Fibroblast of skin of left biceps (primary cell): ENCODE measurements at regions not wholly inside any gene's neighbourhood (a gene's known extent, or its start where the extent isn't known, plus 50 kb on each side); places are given as distances from the start of the nearest gene placed in this dataset.

Source experiments
- DNase-seq, 2 experiments: peaks; one replicate each; pipeline ENCODE4 v3.0.0-alpha.2; 2013; ENCODE audit warnings: low read depth in 2 of 2

DNA sequence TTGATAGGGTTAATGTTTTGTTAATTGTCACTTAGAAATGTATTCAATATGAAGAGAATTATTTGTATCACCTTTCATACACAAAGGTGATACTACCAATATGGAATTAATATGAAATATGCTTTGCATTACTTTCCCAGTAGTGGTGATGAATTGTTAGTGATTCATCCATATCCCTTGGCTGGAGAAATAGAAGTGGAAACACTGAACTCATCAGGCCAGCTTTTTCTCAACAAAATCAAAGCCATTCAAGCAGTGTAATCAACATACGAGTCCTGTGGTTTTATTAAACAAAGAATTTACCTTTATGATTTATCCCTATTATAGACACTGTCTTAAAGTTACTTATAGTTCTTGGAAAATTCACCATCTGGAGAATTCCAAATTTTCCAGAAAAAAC is 264.0 kb upstream of the MEF2C start:
- no peak for DNase-seq

DNA sequence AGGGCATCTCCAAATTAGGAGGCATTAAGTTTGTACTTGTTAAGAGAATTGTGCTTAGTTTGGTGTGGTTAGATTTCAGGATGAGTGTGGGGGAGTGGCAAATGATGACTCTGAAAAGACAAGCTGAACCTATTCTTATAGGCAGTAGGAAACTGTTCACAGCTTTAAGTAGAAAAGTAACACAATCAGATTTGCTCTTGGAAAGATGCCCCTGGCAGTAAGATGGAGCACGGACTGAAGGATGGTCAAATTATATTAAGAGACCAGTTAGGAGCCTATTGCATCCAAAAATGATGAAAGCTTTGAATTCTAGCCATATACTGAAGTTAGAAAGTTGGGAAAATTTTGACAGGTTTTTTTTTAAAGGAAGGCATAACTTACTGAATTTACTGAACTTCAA is 254.2 kb upstream of the MEF2C start:
- DNase-seq: no peak

DNA sequence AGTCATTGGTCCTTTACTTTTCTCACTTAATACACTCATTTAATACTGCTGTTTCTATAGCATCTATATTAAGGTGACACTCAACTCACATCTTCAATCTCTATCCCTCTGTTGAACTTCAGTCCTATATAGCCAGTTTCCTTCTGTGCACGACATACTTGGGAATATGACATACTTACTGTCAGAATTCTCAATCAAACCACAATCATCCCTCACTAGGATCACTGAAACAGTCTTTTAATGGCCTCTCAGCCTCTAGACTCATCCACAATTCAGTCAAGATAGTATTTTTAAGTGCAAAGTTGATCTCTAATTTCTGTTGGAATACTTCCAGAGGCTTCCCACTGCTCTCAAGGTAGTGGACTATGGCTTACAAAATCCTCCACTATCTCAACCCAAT is 251.0 kb upstream of the MEF2C start:
- no peak for DNase-seq

DNA sequence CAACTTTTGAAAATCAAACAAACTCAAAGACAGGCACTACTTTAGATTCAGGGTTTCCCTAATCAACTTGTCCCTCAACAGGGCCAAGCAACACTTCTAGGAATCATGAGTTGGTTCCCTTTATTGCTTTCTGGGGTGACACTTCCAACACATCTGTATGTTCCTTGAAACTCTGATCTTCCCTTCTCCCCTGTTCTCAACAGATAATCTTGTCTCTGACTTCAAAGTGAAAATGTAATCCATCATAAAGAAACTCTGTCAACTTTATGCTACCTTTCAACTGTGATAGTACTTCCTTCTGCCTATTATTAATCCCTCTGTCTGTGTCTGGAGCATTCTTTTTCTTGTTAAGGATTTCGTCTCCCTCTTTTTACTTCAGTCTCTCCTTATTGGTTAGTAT is 250.1 kb upstream of the MEF2C start:
- DNase-seq: no peak

DNA sequence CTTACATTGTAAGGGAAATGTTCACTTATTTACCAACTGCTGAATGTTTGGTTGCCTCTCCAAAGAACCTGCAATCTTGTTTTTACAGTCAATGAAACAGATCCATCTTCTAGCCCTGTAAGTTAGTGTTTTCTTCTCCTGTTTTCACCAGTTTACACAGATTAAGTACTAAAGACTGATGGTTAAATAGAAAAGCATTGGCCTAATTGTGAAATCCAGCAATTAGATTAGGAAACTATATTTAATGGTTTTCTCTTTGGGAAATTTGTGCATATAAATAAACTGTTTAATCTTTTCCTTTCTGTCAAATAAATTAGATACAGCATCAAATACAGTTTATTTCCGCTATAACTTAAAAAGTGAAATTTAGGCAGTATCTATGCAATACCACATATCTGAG is 247.9 kb upstream of the MEF2C start:
- no peak for DNase-seq

DNA sequence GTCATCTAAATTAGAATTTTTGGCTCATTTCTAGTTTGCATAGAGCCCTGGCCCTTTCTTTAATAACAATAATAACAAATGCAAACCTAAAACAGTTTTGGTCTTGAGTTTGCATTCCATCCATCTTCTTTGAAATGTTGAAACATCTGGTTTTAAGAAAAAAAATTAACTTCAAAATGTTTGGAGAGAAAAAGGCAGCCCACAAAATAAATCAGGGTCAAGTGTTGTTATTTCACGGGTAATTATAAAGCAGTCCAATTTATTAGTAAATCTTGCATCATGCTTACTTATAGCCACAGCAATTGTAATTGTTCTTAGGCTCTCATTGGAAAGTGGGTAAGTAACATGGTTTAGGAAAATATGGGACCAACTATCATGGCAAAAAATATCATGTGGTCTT is 247.0 kb upstream of the MEF2C start:
- no peak for DNase-seq

DNA sequence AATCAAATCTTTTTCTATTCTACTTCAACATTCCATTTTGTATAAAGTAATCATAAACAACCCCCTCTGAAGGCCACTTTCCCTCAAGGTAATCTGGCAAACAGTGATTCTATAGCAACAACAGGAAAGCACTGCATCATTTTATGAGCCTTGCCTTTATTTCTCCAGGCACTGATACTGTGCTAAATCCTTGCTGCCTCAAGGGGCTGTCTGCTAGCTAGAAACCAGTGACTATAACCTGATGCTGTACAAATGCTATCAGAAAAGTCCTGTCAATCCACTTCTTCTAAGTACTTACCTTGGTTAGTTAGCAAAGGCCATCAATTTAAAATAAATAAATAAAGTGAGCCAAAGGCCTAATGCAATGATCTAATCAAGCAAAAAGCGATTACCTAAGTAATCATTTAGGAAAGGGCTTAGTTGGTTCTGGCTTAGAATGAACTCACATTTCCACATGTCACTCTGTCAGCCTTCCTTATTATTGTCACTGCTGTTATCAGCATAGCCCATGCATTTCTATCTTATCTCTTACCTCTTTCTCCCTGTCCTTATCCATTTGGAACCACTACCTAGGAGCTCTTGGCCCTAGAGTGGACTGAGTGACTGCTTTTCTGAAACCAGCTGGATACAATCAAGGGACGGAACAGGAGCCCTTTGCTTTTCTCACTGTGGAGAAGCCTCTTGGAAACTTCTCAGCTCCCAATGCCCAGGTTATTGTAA is 246.1 kb upstream of the MEF2C start:
- no peak for DNase-seq

DNA sequence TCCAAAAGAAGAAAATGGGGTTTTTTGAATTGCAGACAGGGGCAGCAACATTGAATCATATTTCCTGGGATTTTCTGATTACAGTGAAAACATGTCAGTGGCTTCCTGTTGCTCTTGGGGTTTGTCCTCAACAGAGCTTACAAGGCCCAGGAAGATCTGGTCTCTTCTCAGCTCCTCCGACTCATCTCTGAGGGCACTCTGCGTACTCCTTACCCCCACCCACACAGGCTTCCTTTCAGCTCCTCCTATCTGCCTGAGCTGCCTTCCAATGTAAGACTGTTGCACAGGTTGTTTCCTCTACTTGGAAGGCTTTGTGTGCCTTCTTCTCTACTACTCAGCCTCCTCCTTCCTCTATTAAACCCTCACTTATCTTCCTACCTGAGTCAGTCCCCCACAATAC is 245.1 kb upstream of the MEF2C start:
- no peak for DNase-seq

DNA sequence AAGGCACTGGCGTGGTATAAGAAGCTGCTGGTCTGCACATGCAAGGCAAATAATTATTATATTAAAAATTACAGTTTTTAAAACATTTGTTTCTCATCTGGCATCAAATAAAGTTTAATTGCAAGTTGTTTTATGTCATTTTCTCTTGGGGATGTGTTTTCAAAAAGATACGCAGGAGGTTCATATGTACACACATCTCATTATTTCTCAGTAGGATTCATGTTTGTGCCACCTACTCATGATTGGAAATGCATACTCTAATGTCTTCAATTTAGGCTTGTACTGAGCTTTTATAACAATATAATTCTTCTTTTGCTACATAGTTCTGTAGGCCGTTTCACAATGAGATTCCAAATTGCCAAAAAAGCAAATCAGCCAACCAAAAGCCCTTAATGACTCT is 244.2 kb upstream of the MEF2C start:
- DNase-seq: no peak

DNA sequence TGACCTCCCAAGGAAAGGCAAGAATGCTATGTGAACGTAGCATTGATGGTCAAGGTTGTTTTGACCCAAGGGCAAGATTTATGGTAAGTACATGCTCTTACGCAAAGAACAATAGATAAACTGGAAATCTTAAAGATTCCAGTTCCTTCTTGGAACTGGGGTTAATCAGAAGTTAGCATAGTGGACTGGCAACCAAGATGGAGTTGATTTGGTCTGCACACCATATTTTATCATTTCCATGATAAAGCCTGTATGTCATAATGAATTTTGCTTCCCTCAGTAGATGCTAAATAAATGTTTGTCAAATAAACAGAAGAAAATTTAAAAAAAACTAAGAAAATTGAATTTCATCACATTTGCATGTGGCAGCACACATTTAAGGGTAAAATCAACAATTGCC is 242.4 kb upstream of the MEF2C start:
- DNase-seq: no peak

DNA sequence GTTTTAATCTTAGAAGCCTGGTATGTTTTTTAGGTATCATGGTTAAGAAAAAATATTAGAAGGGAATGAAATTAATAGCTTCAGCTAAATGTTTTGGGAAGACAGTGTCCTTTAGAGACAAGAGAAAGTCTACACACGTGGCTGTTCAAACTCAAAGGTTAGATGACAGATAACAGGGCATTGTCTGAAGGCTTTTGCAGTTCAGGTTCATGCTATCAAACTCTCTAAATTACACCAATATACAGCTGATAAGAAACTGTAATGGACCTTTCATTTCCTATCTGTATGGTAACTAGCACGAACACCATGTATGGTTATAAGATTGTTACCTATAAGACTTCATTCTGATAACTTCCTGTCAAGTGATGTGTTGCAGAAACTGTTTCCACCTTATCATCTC is 240.6 kb upstream of the MEF2C start:
- no peak for DNase-seq

DNA sequence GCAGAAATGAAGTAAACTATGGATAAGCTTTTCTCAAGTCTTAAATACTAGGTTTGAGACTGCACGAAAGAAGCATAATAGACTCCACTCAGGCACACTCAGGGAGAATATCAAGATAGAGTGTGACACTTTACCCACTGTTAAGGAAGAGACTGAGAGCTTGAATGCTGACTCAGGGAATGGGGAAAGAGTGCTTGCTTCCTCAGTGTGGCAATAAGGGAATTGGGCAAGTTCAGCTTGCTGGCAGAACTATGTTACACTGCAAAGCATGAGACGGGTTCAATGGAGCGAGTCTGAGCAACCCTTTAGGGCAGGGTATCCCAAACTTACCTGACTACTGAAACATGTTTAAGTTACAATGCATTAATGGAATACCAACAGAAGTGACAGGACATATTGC is 237.7 kb upstream of the MEF2C start:
- DNase-seq: no peak

DNA sequence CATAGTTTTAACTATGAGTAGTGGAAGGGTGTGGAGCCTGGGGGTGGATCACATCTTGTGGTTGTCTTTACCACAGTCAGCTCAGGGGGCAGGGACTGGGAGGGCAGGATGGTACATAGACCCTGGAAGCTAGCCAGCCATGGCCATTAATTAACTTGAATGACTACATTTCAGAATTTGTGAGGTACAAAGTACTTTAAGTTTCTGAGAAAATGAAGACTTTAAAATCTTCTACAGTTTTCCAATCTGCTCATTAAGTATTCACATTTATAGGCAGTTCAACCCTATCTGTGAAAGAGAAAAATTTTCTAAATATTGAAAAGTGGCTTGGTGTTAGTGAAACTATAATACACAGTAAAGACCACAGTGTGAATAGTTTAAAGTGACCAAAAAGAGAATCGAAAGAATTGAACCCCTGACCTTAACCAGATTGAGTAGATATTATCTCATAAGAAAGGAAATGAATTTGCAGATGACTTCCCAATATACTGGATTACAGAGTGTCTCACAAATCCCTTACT is 234.2 kb upstream of the MEF2C start:
- DNase-seq: no peak

DNA sequence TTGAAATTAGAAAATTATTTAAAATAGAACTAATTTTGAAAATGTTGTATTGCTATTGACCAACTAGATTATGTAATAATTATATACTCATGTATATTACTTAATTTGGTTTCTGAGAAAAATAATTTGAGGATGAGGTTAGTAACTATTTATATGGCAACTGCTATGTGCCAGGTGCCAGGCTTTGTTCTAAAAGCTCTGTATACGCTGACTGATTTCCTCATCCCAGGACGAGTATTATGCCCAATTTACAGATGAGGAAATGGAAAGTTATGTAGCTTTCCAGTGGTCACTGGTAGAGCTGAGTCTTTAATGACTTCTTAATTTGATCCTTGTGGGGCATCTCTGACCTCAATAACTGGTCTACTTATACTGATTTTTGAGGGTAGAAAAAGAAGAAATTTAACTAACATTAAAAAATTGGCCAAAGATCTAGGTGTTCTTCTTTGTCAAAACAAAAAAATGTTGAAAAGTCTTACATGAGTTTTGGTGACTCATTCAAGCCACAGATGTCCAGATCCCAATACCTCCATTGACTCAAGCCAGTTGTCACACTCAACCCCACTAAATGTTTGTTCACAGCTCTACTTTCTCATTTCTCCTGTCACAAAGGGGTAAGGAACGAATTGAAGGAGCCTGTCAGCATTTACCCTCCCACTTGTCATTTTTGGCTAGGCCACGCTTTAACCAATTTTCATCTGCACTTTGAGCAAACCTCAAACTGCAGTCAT is 228.1 kb upstream of the MEF2C start:
- no peak for DNase-seq

DNA sequence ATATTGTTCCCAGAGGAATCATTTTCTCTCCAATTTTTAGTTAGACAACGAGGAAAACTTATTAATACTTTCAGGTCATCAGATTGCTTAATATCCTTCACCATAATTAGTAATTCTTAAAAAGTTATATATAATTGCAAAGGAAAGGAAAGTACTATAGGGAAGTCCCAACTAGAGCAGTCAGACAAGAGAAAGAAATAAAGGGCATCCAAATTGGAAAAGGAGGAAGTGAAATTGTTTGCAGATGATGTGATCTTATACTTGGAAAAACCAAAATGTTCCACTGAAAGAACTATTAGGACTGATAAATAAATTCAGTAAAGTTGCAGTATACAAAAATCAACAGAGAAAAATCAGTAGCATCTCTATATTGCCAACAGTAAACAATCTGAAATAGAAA is 223.5 kb upstream of the MEF2C start:
- DNase-seq: no peak

DNA sequence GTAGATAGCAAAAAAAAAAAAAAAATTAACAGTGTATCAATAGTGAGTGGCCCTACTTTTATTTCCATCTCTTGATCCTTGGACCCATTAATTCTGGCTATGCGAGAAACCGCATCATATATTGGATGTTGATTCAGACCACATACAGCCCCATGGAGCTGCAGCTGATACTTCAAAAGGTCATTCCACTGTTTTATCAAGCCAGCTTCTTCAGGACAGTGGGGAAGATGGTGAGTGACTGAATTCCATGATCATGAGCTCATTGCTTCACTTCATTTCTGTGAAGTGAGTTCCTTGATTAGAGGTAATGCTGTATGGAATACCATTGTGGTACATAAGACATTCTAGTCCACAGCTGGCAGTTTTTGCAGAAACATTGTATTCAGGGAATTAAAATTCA is 222.9 kb upstream of the MEF2C start:
- DNase-seq: no peak

DNA sequence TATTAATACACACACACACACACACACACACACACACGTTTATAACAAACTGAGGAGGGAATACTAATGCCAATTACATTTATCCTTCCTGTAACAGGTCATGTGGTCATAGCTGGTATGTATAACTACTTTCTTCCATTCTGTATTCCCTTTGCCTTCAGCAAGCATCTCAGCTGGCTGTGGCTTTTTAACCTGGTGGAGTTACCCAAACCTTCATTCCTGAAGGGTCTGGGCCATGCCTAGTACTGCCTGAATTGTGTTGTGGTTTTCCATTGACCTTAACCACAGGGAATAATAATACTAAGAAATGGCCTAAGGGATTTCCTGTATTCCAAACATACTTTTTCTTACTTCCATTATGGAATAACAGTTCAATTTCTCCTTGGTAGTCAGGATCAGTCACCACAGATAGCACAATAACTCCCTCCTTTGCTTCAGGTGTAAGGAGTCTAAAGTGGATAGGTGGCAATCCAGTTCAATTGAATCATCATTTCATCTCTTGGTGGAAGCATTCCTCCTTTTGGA is 222.2 kb upstream of the MEF2C start:
- no peak for DNase-seq

DNA sequence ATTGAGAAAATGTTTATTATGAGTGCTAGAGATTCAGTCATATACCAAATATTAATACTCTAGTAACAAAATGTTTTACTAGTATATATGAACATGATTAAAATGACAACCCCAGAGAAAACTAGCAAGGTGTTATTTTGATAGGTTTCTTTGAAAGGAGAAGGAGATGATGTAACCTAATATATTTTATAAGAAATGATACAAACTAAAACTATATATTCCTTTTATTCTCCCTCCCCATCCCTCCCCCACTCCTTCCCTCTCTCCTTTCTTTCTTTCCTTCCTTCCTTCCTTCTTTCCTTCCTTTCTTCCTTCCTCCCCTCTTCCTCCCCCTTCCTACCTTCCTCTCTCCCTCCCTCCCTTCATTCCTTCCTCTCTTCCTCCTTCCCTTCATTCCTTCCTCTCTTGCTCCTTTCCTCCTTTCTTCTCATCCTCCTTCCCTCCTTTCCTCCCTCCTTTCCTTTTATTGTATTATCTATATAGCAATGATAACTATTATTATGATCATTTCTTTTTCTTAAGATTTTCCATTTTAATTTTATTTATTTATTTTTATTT is 215.3 kb upstream of the MEF2C start:
- DNase-seq: no peak

DNA sequence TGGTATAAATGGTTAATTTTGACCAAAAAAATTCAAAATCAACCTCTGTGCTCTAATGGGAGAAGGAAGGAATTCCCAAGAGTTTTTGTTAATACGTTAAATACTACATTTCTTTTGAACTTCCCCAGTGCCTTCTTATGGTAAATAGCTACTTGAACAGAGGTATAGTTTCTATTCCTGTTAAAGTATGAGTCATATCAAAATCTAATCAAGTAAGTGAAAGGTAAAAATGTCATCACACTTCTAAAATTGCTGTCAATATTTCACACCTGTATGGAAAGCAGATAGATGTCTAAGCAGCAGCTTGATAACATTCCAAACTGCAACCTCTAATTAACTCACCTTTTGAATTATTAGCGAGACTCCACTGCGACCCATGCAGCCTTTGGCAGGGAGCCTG is 214.1 kb upstream of the MEF2C start:
- no peak for DNase-seq

DNA sequence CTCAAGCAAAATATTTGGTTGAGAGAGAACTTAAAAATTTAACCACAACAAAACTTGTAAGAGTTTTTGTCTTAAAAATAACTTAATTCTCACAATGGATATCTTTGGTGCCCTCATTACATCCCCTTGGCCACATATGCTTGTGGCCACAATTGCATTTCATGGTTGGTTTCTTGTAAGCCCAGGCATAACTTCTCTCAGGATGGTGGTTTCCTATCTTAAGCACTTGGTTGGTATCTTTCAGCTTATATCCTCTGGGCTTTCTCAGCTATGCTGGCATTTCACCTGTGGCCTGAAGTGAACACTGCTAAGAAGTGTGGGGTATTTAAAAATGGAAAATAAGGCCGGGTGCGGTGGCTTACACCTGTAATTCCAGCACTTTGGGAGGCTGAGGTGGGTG is 212.4 kb upstream of the MEF2C start:
- DNase-seq: no peak

DNA sequence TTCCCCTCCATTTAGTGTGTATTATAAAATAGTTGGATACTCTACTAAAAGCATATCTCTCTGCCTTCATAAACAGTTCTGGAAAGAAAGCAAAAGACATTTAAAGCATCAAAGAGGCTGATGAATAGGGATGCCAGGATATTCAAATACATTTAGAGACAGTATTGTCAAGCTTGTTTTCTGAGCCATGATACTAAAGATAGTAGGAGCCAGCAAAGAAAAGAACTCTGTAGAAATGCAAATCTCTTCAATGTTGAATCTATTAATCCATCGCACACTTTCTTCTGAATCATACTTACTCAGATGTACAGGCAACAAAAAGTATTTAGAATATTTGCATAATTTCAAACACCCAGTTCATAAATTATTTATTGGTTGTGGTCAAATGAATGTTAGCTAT is 207.1 kb upstream of the MEF2C start:
- peak; percentile 8 to 20 for DNase-seq

DNA sequence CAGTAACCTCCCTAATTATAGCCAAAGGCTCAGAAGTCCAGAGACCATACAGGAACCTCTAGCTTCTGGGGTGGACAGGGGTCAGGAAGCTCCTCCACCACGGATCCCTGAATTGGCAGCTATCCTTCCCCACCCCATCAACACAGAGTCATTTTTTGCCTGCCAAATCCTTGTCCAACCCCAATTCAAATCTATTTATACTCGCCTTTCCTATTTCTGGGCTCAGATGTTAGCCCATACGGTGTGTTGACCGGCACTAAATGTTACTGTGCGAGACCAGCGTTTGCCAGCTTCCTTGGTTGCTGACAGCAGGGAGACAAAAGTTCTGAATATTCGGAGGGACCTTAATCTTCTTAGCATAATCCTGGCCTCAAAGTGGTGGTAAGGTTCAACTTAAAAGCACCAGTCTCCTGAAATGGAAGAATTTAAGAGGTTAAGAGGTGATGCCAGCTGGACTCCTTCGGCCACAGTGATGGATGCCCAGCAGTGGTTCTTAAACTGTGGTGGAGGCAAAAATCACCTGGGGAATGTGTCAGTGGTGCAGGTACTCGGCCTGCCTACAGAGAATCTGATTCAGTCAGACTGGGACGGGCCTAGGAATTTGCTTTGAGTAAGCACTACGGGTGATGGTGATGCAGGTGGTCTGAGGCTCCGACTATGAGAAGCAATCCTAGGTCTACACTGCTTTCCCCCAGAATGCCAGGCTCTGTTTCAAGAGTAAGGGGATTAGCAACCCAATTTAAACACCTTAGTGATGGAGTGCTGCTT is 204.8 kb upstream of the MEF2C start:
- no peak for DNase-seq
